CD4-positive, alpha-beta T cell (primary cell): ENCODE measurements at regions not wholly inside any gene's neighbourhood (a gene's known extent, or its start where the extent isn't known, plus 50 kb on each side); places are given as distances from the start of the nearest gene placed in this dataset.

ENCODE experiments used
- ATAC-seq: fragments of 200-7000 bp; cut with Tn5 transposase; one replicate; pipeline ENCODE4 v1.10.0; 2022; ENCODE audit warnings: mild to moderate bottlenecking; ENCODE audit not compliant: poor library complexity
- CTCF ChIA-PET: fragments of 350-600 bp; sonication (Branson Sonifier 250); formaldehyde crosslinking; loops from one replicate; lab custom pipeline; 2021; ENCODE audit warnings: antibody characterized with exemption, inconsistent platforms; lab: Charles Lee
- POLR2A ChIA-PET: fragments of 350-600 bp; sonication (Branson Sonifier 250); formaldehyde crosslinking; loops from one replicate; lab custom pipeline; 2021; ENCODE audit warnings: antibody characterized with exemption, inconsistent platforms; lab: Charles Lee
- DNase-seq, 14 experiments: peaks; one replicate each; pipeline ENCODE4 v3.0.0-alpha.2; 2013 to 2020; ENCODE audit warnings: mixed read lengths in 2 of 14
- H3K27ac ChIP-seq, 2 donors: one replicate each; pipeline versions ENCODE4 v1.5.1 to v1.7.0; 2013; ENCODE audit warnings: low read length in 2 of 2, low read depth in 1 of 2, mild to moderate bottlenecking in 1 of 2
- H3K27me3 ChIP-seq, 2 experiments: 1 replicate in 1 of 2; 2 replicates in 1 of 2; pipeline versions ENCODE4 v1.6.1 to v1.7.0; 2013; ENCODE audit warnings: low read length in 2 of 2, control low read depth in 1 of 2, mild to moderate bottlenecking in 1 of 2, moderate library complexity in 1 of 2; ENCODE audit not compliant: insufficient read depth in 2 of 2, control insufficient read depth in 1 of 2
- H3K36me3 ChIP-seq: one replicate; pipeline ENCODE4 v1.6.1; 2013; ENCODE audit warnings: low read length, control low read depth; ENCODE audit not compliant: insufficient read depth
- H3K4me1 ChIP-seq: one replicate; pipeline ENCODE4 v1.6.1; 2013; ENCODE audit warnings: low read length, control low read depth; ENCODE audit not compliant: insufficient read depth
- H3K4me3 ChIP-seq: one replicate; pipeline ENCODE4 v1.5.1; 2013; ENCODE audit warnings: mild to moderate bottlenecking, low read length, moderate library complexity
- H3K9me3 ChIP-seq, 2 experiments: 1 replicate in 1 of 2; 2 replicates in 1 of 2; pipeline versions ENCODE4 v1.6.1 to v1.7.0; 2013; ENCODE audit warnings: low read length in 2 of 2, mild to moderate bottlenecking in 2 of 2, control low read depth in 1 of 2, moderate library complexity in 1 of 2; ENCODE audit not compliant: control insufficient read depth in 1 of 2, insufficient read depth in 1 of 2
- H3K27ac Mint-ChIP-seq: one replicate; pipeline ENCODE4 v1.8.0; 2020; ENCODE audit warnings: mixed read lengths
- H3K27me3 Mint-ChIP-seq: one replicate; pipeline ENCODE4 v1.8.0; 2021; ENCODE audit warnings: mixed read lengths
- H3K36me3 Mint-ChIP-seq: one replicate; pipeline ENCODE4 v1.8.0; 2021; ENCODE audit warnings: low read depth, mixed read lengths
- H3K4me1 Mint-ChIP-seq: one replicate; pipeline ENCODE4 v1.8.0; 2021; ENCODE audit warnings: low read depth, mixed read lengths
- H3K4me3 Mint-ChIP-seq: one replicate; pipeline ENCODE4 v1.8.0; 2020; ENCODE audit warnings: mild to moderate bottlenecking, mixed read lengths
- H3K9me3 Mint-ChIP-seq: one replicate; pipeline ENCODE4 v1.8.0; 2020; ENCODE audit warnings: mixed read lengths
- intact Hi-C, 2 experiments: fragments of 100-400 bp; cut with DNase I in 1 of 2; cut with micrococcal nuclease in 1 of 2; formaldehyde crosslinking; loops; one replicate each; pipeline versions ENCODE4 v1.15.1 to v1.9.0; 2023 to 2025; cut with DNase I, micrococcal nuclease
- TF ChIP-seq, protein P1 (sequence below): fragments of 200-600 bp; IDR thresholded peaks from one replicate; pipeline ENCODE4 v1.8.0; 2022; ENCODE audit warnings: antibody characterized with exemption, mild to moderate bottlenecking

GRCh38 chr2:62443471-62443870 lies 62.5 kb downstream of the TMEM17 start:
- ChIA-PET CTCF (no interaction called here), POLR2A (no interaction called here)
- ATAC-seq (no peak), DNase-seq (no peak)
- H3K4me3 ChIP-seq, result no peak overlapping the region
- H3K27me3 ChIP-seq, result no peaks in the 10 kb centered on the region
- intact Hi-C loops, result no loop called here
- Mint-ChIP-seq H3K4me3 (no peak overlapping the region), H3K27me3 (no peaks in the 10 kb centered on the region), H3K4me1 (no peaks in the 10 kb centered on the region), H3K27ac (no peak overlapping the region), H3K36me3 (no peaks in the 10 kb centered on the region), H3K9me3 (no peaks in the 10 kb centered on the region)
- TF ChIP-seq, protein P1, sequence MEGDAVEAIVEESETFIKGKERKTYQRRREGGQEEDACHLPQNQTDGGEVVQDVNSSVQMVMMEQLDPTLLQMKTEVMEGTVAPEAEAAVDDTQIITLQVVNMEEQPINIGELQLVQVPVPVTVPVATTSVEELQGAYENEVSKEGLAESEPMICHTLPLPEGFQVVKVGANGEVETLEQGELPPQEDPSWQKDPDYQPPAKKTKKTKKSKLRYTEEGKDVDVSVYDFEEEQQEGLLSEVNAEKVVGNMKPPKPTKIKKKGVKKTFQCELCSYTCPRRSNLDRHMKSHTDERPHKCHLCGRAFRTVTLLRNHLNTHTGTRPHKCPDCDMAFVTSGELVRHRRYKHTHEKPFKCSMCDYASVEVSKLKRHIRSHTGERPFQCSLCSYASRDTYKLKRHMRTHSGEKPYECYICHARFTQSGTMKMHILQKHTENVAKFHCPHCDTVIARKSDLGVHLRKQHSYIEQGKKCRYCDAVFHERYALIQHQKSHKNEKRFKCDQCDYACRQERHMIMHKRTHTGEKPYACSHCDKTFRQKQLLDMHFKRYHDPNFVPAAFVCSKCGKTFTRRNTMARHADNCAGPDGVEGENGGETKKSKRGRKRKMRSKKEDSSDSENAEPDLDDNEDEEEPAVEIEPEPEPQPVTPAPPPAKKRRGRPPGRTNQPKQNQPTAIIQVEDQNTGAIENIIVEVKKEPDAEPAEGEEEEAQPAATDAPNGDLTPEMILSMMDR, result no peak
- no peak overlapping the region for H3K27ac ChIP-seq
- H3K9me3 ChIP-seq, result no peaks in the 10 kb centered on the region
- H3K4me1 ChIP-seq, result no peaks in the 10 kb centered on the region
- H3K36me3 ChIP-seq, result no peaks in the 10 kb centered on the region

DNA sequence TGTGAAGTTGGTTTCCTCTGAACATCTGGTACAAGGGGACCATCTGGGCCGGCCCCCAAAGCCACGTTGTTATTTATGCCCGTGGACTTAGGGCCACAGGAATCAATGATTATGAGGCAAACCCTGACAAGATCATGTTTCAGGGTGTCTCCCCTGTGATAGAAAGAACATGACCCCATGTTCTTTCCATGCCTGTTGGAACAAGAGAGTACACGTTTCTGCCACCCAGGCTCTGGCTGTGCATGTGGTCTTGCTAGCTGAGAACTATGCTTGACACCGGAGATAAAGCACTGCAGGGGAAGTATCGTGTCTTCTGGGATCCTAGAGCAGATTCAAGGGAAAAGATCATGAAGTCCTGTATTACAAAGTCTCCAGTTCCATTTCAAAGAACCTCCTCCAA lies 64.2 kb downstream of the TMEM17 start:
- no peaks in the 10 kb centered on the region for H3K4me1 ChIP-seq
- TF ChIP-seq, protein P1, result no peak
- ATAC-seq (no peak), DNase-seq (no peak)
- no peak overlapping the region for H3K27ac ChIP-seq
- Mint-ChIP-seq H3K4me3 (no peak overlapping the region), H3K27ac (no peak overlapping the region), H3K4me1 (no peaks in the 10 kb centered on the region), H3K9me3 (no peaks in the 10 kb centered on the region), H3K27me3 (no peaks in the 10 kb centered on the region), H3K36me3 (no peaks in the 10 kb centered on the region)
- H3K36me3 ChIP-seq, result no peaks in the 10 kb centered on the region
- H3K27me3 ChIP-seq, result no peaks in the 10 kb centered on the region
- POLR2A ChIA-PET, result no interaction called here
- H3K9me3 ChIP-seq, result no peaks in the 10 kb centered on the region
- intact Hi-C loops, result no loop called here
- H3K4me3 ChIP-seq, result no peak overlapping the region
- CTCF ChIA-PET, result no interaction called here

DNA sequence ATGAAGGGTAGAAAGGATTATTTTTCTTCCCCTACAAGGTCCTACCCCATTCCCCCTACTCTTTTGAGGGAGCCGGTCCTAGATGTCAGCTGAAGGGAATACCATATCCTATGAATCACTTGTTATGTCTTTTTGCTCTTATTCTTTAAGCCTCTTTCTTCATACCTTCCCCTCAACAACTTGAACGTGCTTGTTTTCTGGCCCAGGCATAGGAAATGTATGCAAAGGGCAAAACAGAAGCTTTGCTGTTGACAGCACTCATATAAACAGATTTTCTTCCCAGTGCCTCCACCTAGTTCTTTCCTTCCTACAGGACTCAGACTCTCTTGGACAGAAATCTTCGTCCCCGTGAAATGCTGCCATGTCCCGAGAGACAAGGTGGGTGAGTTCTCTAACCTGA lies 64.6 kb downstream of the TMEM17 start:
- Histone ChIP-seq H3K9me3 (no peaks in the 10 kb centered on the region), H3K4me3 (no peak overlapping the region), H3K36me3 (no peaks in the 10 kb centered on the region), H3K27me3 (no peaks in the 10 kb centered on the region), H3K27ac (no peak overlapping the region), H3K4me1 (no peaks in the 10 kb centered on the region)
- H3K27me3 Mint-ChIP-seq, result no peaks in the 10 kb centered on the region
- no peak overlapping the region for H3K27ac Mint-ChIP-seq
- H3K9me3 Mint-ChIP-seq, result no peaks in the 10 kb centered on the region
- no peak for DNase-seq
- no peak overlapping the region for H3K4me3 Mint-ChIP-seq
- no peaks in the 10 kb centered on the region for H3K36me3 Mint-ChIP-seq
- ChIA-PET CTCF (no interaction called here), POLR2A (no interaction called here)
- ATAC-seq, result no peak
- TF ChIP-seq, protein P1, result no peak
- H3K4me1 Mint-ChIP-seq, result no peaks in the 10 kb centered on the region
- intact Hi-C loops, result no loop called here
